GM18951 (cell line): ENCODE measurements at regions not wholly inside any gene's neighbourhood (a gene's known extent, or its start where the extent isn't known, plus 50 kb on each side); places are given as distances from the start of the nearest gene placed in this dataset.
"Not testable (repeated sequence)": the region's sequence is repeated elsewhere in the genome, so short reads cannot be mapped to it uniquely, and the experiment has no call there.

Experiments
- POLR2A ChIP-seq: IDR thresholded peaks from 4 replicates; pipeline ENCODE4 v1.6.1; 2011; ENCODE audit warnings: mild to moderate bottlenecking; ENCODE audit not compliant: insufficient read length, insufficient read depth; ENCODE audit errors: extremely low read depth
- in situ Hi-C: fragments of 300-500 bp; cut with MboI; formaldehyde crosslinking; loops from one replicate; pipeline ENCODE4 v1.12.0; 2022; ENCODE audit warnings: low sequenced_read_pairs, mixed read lengths, inconsistent platforms; ENCODE audit not compliant: unreplicated experiment

- TF ChIP-seq POLR2A, result no peak
- in situ Hi-C loops, result loop anchor here (5.0 kb wide), 1 partner anchor 564 kb away; no protein-coding TSS in a partner anchor
These were observed 62.0 kb upstream of the SAMD11 start for GRCh38 chr1:861714-862113.

- in situ Hi-C loops, result loop anchor here (5.0 kb wide), 1 partner anchor 565 kb away; no protein-coding TSS in a partner anchor
These were observed 61.1 kb upstream of the SAMD11 start for GRCh38 chr1:862601-863000.

DNA sequence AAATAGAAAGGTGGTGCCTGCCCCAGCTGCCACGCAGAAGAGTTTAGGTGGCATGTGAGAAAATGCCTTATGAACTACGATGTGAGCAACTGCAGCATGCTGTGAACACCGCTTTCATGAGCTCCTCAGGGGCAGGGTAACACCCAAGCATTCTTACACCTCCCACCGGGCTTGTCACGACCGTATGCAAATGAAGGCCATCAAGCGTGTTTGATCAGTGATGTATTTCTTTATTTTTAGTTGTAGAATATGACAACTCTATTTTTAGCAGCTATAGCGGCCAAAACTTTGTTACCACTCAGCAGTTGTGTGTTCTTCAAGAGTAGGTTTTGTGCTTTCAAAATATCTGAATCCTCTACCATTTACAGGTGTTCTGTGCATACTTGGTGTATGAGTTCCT is 58.1 kb upstream of the SAMD11 start:
- in situ Hi-C loops, result not testable (repeated sequence)

- no peak for TF ChIP-seq POLR2A
- in situ Hi-C loops, result no loop called here
These were observed 57.6 kb upstream of the SAMD11 start for GRCh38 chr1:866095-866494.

DNA sequence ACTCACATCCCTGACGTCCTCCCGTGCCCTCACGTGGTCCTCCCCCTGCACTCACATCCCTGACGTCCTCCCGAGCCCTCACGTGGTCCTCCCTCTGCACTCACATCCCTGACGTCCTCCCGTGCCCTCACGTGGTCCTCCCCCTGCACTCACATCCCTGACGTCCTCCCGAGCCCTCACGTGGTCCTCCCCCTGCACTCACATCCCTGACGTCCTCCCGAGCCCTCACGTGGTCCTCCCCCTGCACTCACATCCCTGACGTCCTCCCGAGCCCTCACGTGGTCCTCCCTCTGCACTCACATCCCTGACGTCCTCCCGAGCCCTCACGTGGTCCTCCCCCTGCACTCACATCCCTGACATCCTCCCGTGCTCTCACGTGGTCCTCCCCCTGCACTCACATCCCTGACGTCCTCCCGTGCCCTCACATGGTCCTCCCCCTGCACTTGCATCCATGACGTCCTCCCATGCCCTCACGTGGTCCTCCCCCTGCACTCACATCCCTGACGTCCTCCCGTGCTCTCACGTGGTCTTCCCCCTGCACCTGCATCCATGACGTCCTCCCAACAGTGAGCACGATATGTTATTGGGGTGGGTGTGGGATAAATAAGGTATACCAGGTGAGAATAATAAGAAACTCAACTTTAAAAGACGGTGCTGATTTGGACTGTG is 57.0 kb upstream of the SAMD11 start:
- in situ Hi-C loops, result not testable (repeated sequence)

DNA sequence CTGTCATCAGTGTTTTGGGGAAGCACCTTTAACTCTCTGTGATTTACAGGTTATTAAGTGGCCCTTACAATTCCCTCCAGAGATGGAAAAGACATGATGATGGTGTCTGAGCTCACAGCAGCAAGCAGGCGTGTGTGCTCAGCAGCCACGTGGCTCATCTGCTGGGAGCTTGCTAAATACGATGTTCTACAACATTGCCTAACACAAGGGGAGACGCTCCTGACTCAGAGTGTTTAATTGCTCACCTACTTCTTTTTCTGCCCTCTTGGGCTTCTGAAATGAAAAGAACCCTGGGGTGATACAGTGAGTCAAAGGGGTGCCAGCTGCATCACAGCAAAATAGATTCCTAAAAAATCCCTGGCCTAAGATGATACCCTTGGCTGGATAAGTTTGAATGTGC is 56.2 kb upstream of the SAMD11 start:
- in situ Hi-C loops, result not testable (repeated sequence)

- no peak for TF ChIP-seq POLR2A
- in situ Hi-C loops, result no loop called here
These were observed 54.1 kb upstream of the SAMD11 start for GRCh38 chr1:869499-870244.
